ENCODE measurements at regions not wholly inside any gene's neighbourhood (a gene's known extent, or its start where the extent isn't known, plus 50 kb on each side); places are given as distances from the start of the nearest gene placed in this dataset.

GRCh38 chr4:100936661-100937375, 410.5 kb downstream of the PPP3CA start:
- TF ChIP-seq CTCF (conservative IDR thresholded peaks at IDR 0.05; ENCODE audit: low read length) (no peak), EZH2phosphoT487 (IDR thresholded peaks at IDR 0.05; ENCODE audit: borderline replicate concordance, low read depth, low read length) (no peak)

Data from OCI-LY7 (cell line).